Ishikawa (cell line): ENCODE measurements at regions not wholly inside any gene's neighbourhood (a gene's known extent, or its start where the extent isn't known, plus 50 kb on each side); places are given as distances from the start of the nearest gene placed in this dataset.

Experiments used
- CEBPB ChIP-seq: IDR thresholded peaks from 2 replicates; pipeline ENCODE4 v1.6.1; 2012
- REST ChIP-seq: IDR thresholded peaks from 2 replicates; pipeline ENCODE4 v1.6.1; 2012; ENCODE audit warnings: low read depth, mild to moderate bottlenecking
- TF ChIP-seq, protein P1 (sequence below): IDR thresholded peaks from 2 replicates; pipeline ENCODE4 v1.6.1; 2012

GRCh38 chr5:157961176-157961575, 102.2 kb upstream of the CLINT1 start:
- no peak for TF ChIP-seq REST
- TF ChIP-seq, protein P1, sequence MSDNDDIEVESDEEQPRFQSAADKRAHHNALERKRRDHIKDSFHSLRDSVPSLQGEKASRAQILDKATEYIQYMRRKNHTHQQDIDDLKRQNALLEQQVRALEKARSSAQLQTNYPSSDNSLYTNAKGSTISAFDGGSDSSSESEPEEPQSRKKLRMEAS, result no peak
- TF ChIP-seq CEBPB, result no peak
